8988T (cell line): ENCODE measurements at regions not wholly inside any gene's neighbourhood (a gene's known extent, or its start where the extent isn't known, plus 50 kb on each side); places are given as distances from the start of the nearest gene placed in this dataset.
"Not testable (repeated sequence)": the region's sequence is repeated elsewhere in the genome, so short reads cannot be mapped to it uniquely, and the experiment has no call there.

ENCODE experiments used
- DNase-seq: peaks from one replicate; pipeline ENCODE4 v3.0.0; 2011

GRCh38 chr5:19172926-19173470 is 815.0 kb downstream of the CDH18 start:
- DNase-seq, result no peak

- DNase-seq, result no peak
Measured at GRCh38 chr5:19175776-19176570, 812.0 kb downstream of the CDH18 start.

GRCh38 chr5:19179571-19179970 is 808.4 kb downstream of the CDH18 start:
- DNase-seq, result no peak

- no peak for DNase-seq
Measured at GRCh38 chr5:19189176-19189575, 798.8 kb downstream of the CDH18 start.

GRCh38 chr5:19193631-19194030 is 794.4 kb downstream of the CDH18 start:
- DNase-seq, result no peak

- no peak for DNase-seq
Measured at GRCh38 chr5:19196631-19197030, 791.4 kb downstream of the CDH18 start.

GRCh38 chr5:19200251-19200650 is 787.7 kb downstream of the CDH18 start:
- DNase-seq, result no peak

- no peak for DNase-seq
Measured at GRCh38 chr5:19208397-19208796, 779.6 kb downstream of the CDH18 start.

- no peak for DNase-seq
Measured at GRCh38 chr5:19210886-19211285, 777.1 kb downstream of the CDH18 start.

- DNase-seq, result no peak
Measured at GRCh38 chr5:19229179-19229835, 758.7 kb downstream of the CDH18 start.

GRCh38 chr5:19233573-19233972 is 754.4 kb downstream of the CDH18 start:
- DNase-seq, result no peak

- DNase-seq, result no peak
Measured at GRCh38 chr5:19235101-19235584, 752.9 kb downstream of the CDH18 start.

- DNase-seq, result no peak
Measured at GRCh38 chr5:19240170-19240569, 747.8 kb downstream of the CDH18 start.

- no peak for DNase-seq
Measured at GRCh38 chr5:19241690-19242089, 746.3 kb downstream of the CDH18 start.

- not testable (repeated sequence) for DNase-seq
Measured at GRCh38 chr5:19246191-19246590, 741.8 kb downstream of the CDH18 start.

- DNase-seq, result no peak
Measured at GRCh38 chr5:19247302-19247701, 740.7 kb downstream of the CDH18 start.

- no peak for DNase-seq
Measured at GRCh38 chr5:19256036-19256435, 732.0 kb downstream of the CDH18 start.

GRCh38 chr5:19258686-19259085 is 729.3 kb downstream of the CDH18 start:
- DNase-seq, result no peak

GRCh38 chr5:19261879-19262278 is 726.1 kb downstream of the CDH18 start:
- no peak for DNase-seq

- no peak for DNase-seq
Measured at GRCh38 chr5:19264821-19265220, 723.2 kb downstream of the CDH18 start.

GRCh38 chr5:19266791-19267190 is 721.2 kb downstream of the CDH18 start:
- no peak for DNase-seq

GRCh38 chr5:19270153-19270552 is 717.8 kb downstream of the CDH18 start:
- no peak for DNase-seq

GRCh38 chr5:19274578-19274977 is 713.4 kb downstream of the CDH18 start:
- no peak for DNase-seq

GRCh38 chr5:19285286-19285685 is 702.7 kb downstream of the CDH18 start:
- no peak for DNase-seq
